Colonic mucosa (tissue), 4 donors: ENCODE measurements at regions not wholly inside any gene's neighbourhood (a gene's known extent, or its start where the extent isn't known, plus 50 kb on each side); places are given as distances from the start of the nearest gene placed in this dataset.

ENCODE experiments used
- DNase-seq: peaks from one replicate; pipeline ENCODE4 v3.0.0-alpha.2; 2020
- H3K27ac ChIP-seq: fragments of 200-600 bp; one replicate; pipeline ENCODE4 v1.8.0; 2021
- H3K27me3 ChIP-seq: fragments of 200-600 bp; one replicate; pipeline ENCODE4 v1.8.0; 2021
- H3K36me3 ChIP-seq: fragments of 200-600 bp; one replicate; pipeline ENCODE4 v1.8.0; 2021
- H3K4me1 ChIP-seq: fragments of 200-600 bp; one replicate; pipeline ENCODE4 v1.8.0; 2021; ENCODE audit warnings: mild to moderate bottlenecking
- H3K4me3 ChIP-seq: fragments of 200-600 bp; one replicate; pipeline ENCODE4 v1.8.0; 2021
- H3K9ac ChIP-seq, 2 donors: one replicate each; pipeline ENCODE4 v1.7.0; 2013; ENCODE audit warnings: control low read depth in 2 of 2, low read depth in 2 of 2, low read length in 2 of 2
- H3K9me3 ChIP-seq: fragments of 200-600 bp; one replicate; pipeline ENCODE4 v1.8.0; 2021
- CTCF ChIP-seq: fragments of 200-600 bp; IDR thresholded peaks from one replicate; pipeline ENCODE4 v1.8.0; 2022; ENCODE audit warnings: antibody characterized with exemption, mild to moderate bottlenecking
- intact Hi-C: fragments of 100-400 bp; cut with DNase I; formaldehyde crosslinking; loops from one replicate; pipeline ENCODE4 v1.14.1; 2022
- donor health status: healthy.
- donor health status: DM: no; HTN: no; CAD: no.
- donor health status: DM: no; HTN: no; CAD: no.

GRCh38 chr1:229088711-229089110 is 182.2 kb upstream of the RAB4A start:
- Histone ChIP-seq H3K4me3 (no peak overlapping the region), H3K27ac (no peak overlapping the region), H3K27me3 (no peaks in the 10 kb centered on the region), H3K4me1 (no peaks in the 10 kb centered on the region), H3K36me3 (no peaks in the 10 kb centered on the region), H3K9me3 (no peaks in the 10 kb centered on the region), H3K9ac (no peak overlapping the region)
- intact Hi-C loops, result no loop called here
- DNase-seq, result no peak
- no peak for TF ChIP-seq CTCF

DNA sequence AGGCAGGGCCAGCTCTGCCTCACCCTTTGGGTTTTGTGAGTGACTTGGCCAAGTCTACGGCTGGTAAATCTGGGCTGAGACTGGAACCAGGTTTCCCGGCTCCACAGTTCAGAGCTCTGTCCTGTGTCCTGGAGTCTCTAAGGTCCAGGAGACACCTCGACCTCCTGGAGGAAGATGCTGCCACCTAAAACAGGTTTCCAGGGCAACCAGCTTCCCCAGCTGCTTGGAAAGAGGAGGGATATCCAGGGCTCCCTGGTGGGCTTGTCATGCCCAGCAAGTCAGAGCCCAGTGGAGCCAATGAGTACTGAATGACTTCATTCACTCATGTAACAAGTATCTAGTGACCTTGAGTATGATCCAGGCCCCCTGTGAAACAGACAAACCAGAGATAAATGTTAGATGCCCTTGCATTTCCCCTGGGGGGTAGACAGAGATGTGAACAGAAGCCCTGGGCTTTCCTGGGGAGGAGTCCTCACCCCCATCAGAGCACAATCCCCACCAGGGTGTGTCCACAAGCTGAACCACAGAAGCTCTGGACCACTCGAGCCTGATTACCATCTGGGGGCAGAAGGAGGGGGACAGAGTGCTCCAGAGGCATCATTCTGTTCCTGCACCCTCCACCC is 181.2 kb upstream of the RAB4A start:
- intact Hi-C loops, result no loop called here
- no peaks in the 10 kb centered on the region for H3K36me3 ChIP-seq
- no peak for TF ChIP-seq CTCF
- no peaks in the 10 kb centered on the region for H3K27me3 ChIP-seq
- H3K4me3 ChIP-seq, result no peak overlapping the region
- no peaks in the 10 kb centered on the region for H3K9me3 ChIP-seq
- no peak for DNase-seq
- H3K9ac ChIP-seq, result no peak overlapping the region
- H3K27ac ChIP-seq, result no peak overlapping the region
- peaks cover 4% of the 10 kb centered on the region for H3K4me1 ChIP-seq

DNA sequence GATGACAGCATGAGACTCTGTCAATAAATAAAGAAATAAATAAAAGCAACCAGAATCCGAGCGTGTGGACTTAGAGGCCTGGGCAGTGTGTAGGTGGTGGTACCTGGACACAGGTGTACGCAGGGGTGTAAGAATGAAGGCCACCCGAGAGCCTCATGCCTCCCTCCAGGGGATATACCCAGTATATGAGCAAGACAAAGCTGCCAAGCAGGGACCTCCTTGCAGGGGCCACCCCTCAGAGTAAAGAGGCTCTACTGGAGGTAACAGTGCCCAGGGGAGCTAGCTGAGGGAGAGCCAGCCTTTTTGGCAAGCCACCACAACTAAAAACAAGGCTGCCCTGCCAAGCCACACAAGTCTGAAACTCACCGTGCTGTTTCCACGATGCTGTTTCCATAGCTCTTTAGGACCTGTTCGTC is 179.2 kb upstream of the RAB4A start:
- no peak for DNase-seq
- Histone ChIP-seq H3K27ac (no peak overlapping the region), H3K9me3 (no peaks in the 10 kb centered on the region), H3K9ac (no peak overlapping the region), H3K36me3 (no peaks in the 10 kb centered on the region), H3K4me3 (no peak overlapping the region), H3K4me1 (peaks cover 4% of the 10 kb centered on the region), H3K27me3 (no peaks in the 10 kb centered on the region)
- intact Hi-C loops, result no loop called here
- no peak for TF ChIP-seq CTCF

DNA sequence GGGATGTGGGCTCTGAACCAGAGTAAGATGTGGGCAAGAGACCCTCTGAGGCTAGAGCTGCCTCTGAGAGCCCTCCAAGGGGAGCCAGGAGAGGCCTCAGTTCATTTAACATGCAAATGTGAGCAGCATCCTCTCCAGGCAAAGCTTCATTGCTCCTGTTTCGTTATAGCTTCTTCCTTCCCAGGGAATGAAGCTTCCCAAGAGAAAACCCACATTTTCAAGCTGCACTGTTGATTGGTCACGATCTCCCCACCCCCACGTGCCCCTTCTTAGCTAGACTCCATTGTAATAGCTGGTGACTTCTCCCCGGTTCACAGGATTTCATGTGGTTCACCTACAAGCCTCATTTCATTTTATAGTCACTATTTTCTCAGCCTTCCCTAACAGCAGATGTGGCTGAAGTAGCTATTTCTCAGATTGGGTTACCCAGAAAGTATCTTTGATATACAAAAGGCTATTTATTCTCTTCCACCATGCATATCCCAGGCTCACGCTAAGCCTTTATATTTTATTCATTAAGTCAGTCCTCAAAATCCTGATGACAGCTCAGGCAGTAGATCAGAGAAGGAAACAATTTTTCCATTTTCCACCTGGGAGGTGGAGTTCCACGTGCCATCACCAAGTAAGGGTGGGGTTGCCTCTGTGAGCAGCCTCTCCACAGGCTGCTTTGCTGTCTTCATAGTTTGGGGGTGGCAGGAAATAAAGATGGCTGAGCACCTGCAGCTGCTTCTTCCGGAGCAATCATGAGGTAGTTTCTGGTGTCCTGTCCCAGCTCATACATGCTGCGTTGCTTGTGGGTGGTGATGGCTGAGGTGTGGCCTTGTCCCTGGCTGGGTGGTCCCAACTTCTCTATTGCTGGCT is 178.3 kb upstream of the RAB4A start:
- no peaks in the 10 kb centered on the region for H3K9me3 ChIP-seq
- intact Hi-C loops, result no loop called here
- no peak overlapping the region for H3K4me3 ChIP-seq
- no peak overlapping the region for H3K9ac ChIP-seq
- no peak for DNase-seq
- H3K4me1 ChIP-seq, result peaks cover 4% of the 10 kb centered on the region
- H3K27ac ChIP-seq, result no peak overlapping the region
- no peaks in the 10 kb centered on the region for H3K27me3 ChIP-seq
- H3K36me3 ChIP-seq, result no peaks in the 10 kb centered on the region
- TF ChIP-seq CTCF, result no peak

GRCh38 chr1:229093238-229093540 is 177.7 kb upstream of the RAB4A start:
- peaks cover 4% of the 10 kb centered on the region for H3K4me1 ChIP-seq
- no peaks in the 10 kb centered on the region for H3K9me3 ChIP-seq
- H3K4me3 ChIP-seq, result no peak overlapping the region
- no peak overlapping the region for H3K27ac ChIP-seq
- H3K36me3 ChIP-seq, result no peaks in the 10 kb centered on the region
- TF ChIP-seq CTCF, result no peak
- no peaks in the 10 kb centered on the region for H3K27me3 ChIP-seq
- H3K9ac ChIP-seq, result no peak overlapping the region
- intact Hi-C loops, result no loop called here
- no peak for DNase-seq
